Bone marrow (tissue), 2 donors: ENCODE measurements at regions not wholly inside any gene's neighbourhood (a gene's known extent, or its start where the extent isn't known, plus 50 kb on each side); places are given as distances from the start of the nearest gene placed in this dataset.

Experiments used
- DNase-seq, 2 donors: peaks; one replicate each; lab custom pipeline; 2025; lab: John Stamatoyannopoulos, UW

DNA sequence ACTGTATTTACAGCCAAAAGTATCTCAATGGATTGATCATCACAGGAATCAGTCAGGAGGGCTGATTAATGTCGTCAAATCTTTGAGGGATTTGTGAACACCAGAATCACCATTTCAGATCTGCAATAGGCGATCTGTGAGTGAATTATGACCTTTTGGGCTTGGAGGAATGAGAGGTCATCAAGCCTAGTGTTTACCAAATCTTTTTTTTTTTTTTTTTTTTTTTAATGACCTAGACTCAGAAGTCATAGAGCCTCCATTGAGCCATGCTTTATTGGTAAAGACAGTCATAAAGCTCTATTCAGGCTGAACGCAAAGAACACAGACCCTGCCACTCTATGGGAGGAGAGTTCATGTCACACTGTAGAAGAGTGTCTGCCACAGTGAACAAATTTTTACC lies 97.7 kb downstream of the SOCS6 start:
- no peak for DNase-seq

DNA sequence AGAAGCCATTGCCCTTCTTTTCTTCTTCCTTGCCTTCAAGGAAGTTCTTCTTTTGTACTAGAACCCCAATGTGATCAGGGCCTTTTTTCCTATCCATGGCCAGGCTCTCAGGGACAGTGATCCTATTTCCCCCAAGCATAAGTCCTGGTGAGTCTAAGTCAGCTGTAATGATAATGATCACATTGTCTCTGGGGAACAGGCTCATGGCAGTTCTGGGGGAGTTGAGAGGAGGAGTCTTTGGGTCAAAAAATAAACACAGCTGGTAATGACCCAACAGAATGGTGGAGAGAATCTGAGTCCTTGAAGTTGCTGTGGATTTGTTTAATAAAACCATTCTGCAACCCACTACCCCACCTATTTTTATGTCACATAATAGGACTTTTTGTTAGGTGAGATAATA lies 96.6 kb downstream of the SOCS6 start:
- no peak for DNase-seq

DNA sequence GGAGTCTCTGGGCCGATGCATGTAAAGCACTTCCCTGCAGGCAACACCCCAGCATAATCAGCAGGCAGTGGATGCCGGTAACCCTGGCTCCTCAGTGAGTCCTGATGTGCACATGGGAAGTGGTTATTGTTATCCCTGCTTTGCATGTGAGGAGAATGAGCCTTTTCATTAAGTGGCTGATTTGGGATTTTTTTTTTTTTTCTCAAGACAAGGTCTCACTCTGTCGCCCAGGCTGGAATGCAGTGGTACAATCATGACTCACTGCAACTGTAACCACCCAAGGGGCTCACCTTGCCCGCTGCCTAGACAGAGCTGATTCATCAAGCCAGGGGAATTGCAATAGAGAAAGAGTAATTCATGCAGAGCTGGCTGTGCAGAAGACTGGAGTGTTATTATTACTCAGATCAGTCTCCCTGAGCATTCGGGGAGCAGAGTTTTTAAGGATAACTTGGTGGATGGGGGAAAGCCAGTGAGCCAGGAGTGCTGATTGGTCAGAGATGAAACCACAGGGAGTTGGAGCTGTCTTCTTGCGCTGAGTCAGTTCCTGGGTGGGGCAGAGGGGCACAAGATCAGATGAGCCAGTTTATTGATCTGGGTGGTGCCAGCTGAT lies 95.4 kb downstream of the SOCS6 start:
- DNase-seq = no peak

DNA sequence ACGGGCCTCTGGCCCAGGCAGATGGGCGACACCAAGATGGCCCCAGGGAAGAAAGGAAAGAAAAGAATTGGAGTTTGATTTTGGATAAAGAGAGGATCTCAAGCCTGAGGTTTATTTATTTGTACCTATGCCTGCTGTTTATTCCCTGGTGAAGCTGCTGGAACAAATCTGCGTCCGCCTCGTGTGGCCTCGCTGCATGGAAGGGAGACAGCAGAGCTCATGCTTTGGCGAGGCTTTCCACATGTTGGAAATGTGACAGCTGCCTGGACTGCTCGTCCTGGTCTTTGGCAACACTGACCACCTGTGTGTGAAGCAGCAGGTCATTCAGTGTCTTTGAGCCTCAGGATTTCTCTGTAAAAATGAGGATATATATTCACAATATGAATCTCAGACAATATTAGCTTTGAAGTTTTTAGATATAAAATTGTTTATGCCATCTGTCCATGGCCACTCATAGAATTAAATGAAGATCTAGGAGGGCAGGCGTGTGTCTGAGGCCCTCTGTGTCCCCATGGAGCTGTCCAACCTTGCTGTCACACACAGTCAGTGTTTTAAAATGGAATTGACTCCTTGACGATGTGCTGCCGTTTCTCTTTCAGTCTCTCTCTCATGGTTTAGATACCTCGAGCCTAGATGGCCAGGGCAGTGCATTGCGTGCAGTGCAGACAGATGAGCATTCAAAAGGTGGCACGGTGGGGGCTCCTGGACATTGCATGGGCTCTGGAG lies 94.3 kb downstream of the SOCS6 start:
- no peak for DNase-seq

DNA sequence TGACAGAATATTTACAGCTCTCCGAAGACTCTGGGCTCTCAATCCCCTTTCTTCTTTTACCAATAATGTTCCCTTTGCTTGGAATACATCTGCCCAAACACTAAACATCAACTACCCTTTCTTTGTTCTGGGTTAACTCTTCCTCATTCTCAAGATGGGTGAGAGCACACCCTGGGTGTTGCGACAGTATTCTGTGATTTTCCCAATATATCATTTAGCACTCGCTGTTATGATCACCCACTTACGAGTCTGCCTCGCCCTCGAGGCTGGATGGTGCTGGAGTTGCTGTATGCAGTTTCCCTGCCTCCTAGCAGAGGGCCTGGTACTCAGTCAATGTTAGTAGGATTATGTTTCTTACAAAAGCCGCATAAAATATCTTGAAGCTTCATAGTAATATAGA lies 93.2 kb downstream of the SOCS6 start:
- no peak for DNase-seq

DNA sequence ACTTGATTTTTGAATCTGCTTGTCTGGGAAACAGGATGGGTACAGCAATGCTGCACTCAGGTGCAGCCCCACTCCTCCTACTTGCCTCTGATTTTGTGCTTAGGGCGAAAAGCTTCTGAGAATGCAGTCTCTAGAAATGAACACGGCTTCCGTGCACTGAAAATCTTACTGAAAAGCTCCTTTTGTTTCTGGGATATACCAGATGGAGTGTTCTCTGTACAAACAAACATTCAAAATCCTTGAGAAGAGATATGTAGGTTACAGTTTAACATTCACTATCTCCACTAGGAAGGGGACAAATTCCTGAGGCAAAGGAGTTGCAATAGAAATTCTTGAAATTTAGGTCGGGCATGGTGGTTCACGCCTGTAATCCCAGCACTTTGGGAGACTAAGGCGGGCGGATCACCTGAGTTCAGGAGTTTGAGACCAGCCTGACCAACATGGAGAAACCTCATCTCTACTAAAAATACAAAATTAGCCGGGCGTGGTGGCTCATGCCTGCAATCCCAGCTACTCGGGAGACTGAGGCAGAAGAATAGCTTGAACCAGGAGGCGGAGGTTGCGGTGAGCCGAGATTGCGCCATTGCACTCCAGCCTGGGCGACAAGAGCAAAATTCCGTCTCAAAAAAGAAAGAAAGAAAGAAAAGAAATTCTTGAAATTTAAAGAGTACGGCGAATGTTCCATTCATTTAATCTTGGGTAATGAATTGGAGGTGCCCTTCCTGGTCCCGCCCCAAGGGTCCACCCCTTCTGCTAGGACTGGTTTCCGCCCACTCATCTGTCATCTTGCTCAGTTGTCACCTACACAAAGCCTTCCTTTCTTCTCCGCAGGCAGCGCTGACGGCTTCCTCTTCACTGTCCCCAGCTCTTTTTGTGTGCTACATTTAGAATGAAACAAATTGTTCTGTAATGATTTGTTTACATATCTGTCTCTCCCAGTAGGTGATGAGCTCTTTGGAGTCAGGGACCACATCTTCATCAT lies 92.4 kb downstream of the SOCS6 start:
- no peak for DNase-seq
